GM23338 (cell line): ENCODE measurements at regions not wholly inside any gene's neighbourhood (a gene's known extent, or its start where the extent isn't known, plus 50 kb on each side); places are given as distances from the start of the nearest gene placed in this dataset.

Source experiments
- CREB1 ChIP-seq: fragments of 250-450 bp; sonication (Bioruptor Pico); IDR thresholded peaks from 2 replicates; pipeline ENCODE4 v1.5.0; 2020; ENCODE audit warnings: low read depth, mild to moderate bottlenecking, moderate library complexity
- CTCF ChIP-seq, 2 experiments: fragments of 200-600 bp in 1 of 2; sonication (generic) in 1 of 2; conservative IDR thresholded peaks; 2 replicates each; pipeline versions ENCODE4 v1.5.1 to v1.6.1; 2016 to 2017; ENCODE audit warnings: antibody characterized with exemption in 2 of 2, low read depth in 2 of 2, mild to moderate bottlenecking in 2 of 2, moderate library complexity in 1 of 2
- EZH2 ChIP-seq: fragments of 200-600 bp; sonication (generic); IDR thresholded peaks from one replicate; pipeline ENCODE4 v1.8.0; 2017; ENCODE audit warnings: antibody characterized with exemption, mild to moderate bottlenecking, low read depth; ENCODE audit not compliant: unreplicated experiment
- EZH2phosphoT487 ChIP-seq: fragments of 200-600 bp; sonication (generic); IDR thresholded peaks from one replicate; pipeline ENCODE4 v1.8.1; 2018; ENCODE audit warnings: antibody characterized with exemption; ENCODE audit not compliant: unreplicated experiment
- JUNB ChIP-seq: IDR thresholded peaks from one replicate; pipeline ENCODE4 v1.6.1; 2016; ENCODE audit warnings: antibody characterized with exemption; ENCODE audit not compliant: unreplicated experiment
- NANOG ChIP-seq: IDR thresholded peaks from 2 replicates; pipeline ENCODE4 v1.6.1; 2016; ENCODE audit warnings: antibody characterized with exemption, borderline replicate concordance
- POLR2AphosphoS5 ChIP-seq: IDR thresholded peaks from 2 replicates; pipeline ENCODE4 v1.6.1; 2016; ENCODE audit warnings: antibody characterized with exemption, low read depth
- REST ChIP-seq: IDR thresholded peaks from one replicate; pipeline ENCODE4 v1.6.1; 2018; ENCODE audit warnings: antibody characterized with exemption; ENCODE audit not compliant: unreplicated experiment
- STAT1 ChIP-seq: IDR thresholded peaks from one replicate; pipeline ENCODE4 v1.6.1; 2016; ENCODE audit warnings: antibody characterized with exemption; ENCODE audit not compliant: unreplicated experiment
- ZNF114 ChIP-seq: fragments of 250-450 bp; sonication (Bioruptor Pico); IDR thresholded peaks from 2 replicates; pipeline ENCODE4 v1.5.0; 2020; ENCODE audit warnings: mild to moderate bottlenecking, moderate library complexity
- ZNF331 ChIP-seq: fragments of 250-450 bp; sonication (Bioruptor Pico); IDR thresholded peaks from 2 replicates; pipeline ENCODE4 v1.5.0; 2020; ENCODE audit warnings: low read depth, mild to moderate bottlenecking, moderate library complexity
- ZNF462 ChIP-seq: fragments of 250-450 bp; sonication (Bioruptor Pico); IDR thresholded peaks from 2 replicates; pipeline ENCODE4 v1.5.0; 2020; ENCODE audit warnings: mild to moderate bottlenecking, moderate library complexity

- TF ChIP-seq CTCF (conservative IDR thresholded peaks at IDR 0.05; ENCODE audit: low read depth in 2 of 2) (no peak), EZH2 (no peak), JUNB (no peak), CREB1 (CRISPR knock-in tag) (no peak), POLR2AphosphoS5 (no peak), EZH2phosphoT487 (no peak), ZNF114 (CRISPR knock-in tag) (no peak), REST (no peak), NANOG (no peak), STAT1 (no peak), ZNF331 (CRISPR knock-in tag) (no peak), ZNF462 (CRISPR knock-in tag) (no peak)
Observed at GRCh38 chr2:81436256-81436655, 1131.7 kb upstream of the LRRTM1 start.
